ENCODE measurements at regions not wholly inside any gene's neighbourhood (a gene's known extent, or its start where the extent isn't known, plus 50 kb on each side); places are given as distances from the start of the nearest gene placed in this dataset.

DNA sequence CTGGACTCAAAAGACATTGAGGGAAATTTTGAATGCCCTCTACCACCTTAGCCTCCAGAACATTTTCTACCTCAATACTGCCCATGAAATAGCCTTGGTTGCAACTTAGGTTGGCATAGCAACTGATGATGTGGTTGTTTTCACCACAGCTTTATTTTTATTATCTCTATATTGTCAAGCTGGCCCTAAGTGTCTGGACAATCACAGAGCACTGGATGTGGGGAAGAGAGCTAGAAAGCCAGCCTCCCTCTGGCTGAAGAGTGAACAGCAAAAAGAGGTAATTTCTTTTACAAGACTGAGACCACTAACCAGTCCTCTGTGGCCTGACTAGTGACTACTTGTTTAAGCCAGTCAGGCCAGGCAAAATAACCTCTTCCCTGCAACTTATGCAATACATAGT, 159.6 kb downstream of the HS3ST2 start:
- TF ChIP-seq, protein P1, sequence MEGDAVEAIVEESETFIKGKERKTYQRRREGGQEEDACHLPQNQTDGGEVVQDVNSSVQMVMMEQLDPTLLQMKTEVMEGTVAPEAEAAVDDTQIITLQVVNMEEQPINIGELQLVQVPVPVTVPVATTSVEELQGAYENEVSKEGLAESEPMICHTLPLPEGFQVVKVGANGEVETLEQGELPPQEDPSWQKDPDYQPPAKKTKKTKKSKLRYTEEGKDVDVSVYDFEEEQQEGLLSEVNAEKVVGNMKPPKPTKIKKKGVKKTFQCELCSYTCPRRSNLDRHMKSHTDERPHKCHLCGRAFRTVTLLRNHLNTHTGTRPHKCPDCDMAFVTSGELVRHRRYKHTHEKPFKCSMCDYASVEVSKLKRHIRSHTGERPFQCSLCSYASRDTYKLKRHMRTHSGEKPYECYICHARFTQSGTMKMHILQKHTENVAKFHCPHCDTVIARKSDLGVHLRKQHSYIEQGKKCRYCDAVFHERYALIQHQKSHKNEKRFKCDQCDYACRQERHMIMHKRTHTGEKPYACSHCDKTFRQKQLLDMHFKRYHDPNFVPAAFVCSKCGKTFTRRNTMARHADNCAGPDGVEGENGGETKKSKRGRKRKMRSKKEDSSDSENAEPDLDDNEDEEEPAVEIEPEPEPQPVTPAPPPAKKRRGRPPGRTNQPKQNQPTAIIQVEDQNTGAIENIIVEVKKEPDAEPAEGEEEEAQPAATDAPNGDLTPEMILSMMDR (conservative IDR thresholded peaks at IDR 0.05) = no peak
- no peak for TF ChIP-seq EZH2 (IDR thresholded peaks at IDR 0.05; ENCODE audit: low read depth)
